CD4-positive, alpha-beta T cell treated with Interleukin-1 beta for 1 hour (primary cell): ENCODE measurements at regions not wholly inside any gene's neighbourhood (a gene's known extent, or its start where the extent isn't known, plus 50 kb on each side); places are given as distances from the start of the nearest gene placed in this dataset.

ENCODE experiments used
- DNase-seq, 2 donors: peaks; one replicate each; pipeline ENCODE4 v3.0.0-alpha.2; 2020 to 2022

DNA sequence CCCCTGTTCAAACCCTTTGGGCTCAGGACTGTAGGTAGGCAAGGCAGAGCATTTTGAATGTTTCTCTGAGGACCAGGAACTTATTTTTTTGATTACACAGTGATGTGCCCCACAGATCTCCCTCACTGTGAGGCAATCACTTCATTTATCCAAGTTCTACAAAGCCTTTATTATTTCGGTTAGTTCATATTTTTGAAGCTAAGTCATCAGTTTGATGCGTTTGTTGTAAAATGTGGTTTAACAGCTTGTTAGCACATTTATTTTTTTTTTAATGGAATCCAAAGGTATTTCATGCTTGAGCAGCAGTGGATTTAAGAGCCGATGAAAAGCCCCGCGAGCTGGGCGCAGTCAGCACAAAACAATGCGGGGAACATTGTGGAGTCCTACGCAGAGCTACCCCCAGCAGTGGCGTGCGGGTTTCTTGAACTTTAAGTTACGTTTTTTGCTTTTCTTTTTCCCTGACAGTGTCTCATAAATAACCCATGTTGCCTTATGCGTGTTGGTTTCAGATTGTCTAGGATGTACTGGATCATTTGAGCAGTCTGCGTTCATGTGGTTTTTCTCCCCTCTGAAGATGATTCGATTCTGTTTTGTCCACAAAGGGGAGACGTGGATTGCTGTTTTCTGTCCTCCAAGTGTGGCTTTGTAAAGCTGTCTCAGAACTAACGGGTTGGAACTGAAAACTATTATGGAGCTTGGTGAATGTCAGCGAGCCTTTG lies 233.6 kb upstream of the BMP2 start:
- DNase-seq, result no peak

DNA sequence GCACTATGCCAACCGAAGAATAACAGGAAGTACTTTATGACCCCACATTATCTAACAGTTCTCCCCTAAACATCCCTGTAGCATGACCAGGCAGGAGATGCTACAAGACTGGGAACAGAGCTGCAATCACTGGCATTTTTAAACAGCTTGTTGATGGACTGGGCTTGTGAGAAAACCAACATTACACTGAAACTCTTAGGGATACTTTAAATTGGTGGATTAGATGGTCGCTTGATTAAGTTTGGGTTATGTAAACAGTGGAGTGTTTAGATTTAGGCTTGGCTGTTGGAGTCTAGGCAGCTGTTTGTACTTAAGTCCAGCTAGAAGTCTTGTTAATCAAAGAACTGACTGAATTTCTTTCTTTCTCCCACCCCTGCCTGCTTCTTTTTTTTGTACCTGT lies 234.1 kb upstream of the BMP2 start:
- no peak for DNase-seq

- DNase-seq, result no peak
Measured at GRCh38 chr20:6530779-6531315, 236.6 kb upstream of the BMP2 start.

GRCh38 chr20:6530254-6530653 lies 237.2 kb upstream of the BMP2 start:
- no peak for DNase-seq

DNA sequence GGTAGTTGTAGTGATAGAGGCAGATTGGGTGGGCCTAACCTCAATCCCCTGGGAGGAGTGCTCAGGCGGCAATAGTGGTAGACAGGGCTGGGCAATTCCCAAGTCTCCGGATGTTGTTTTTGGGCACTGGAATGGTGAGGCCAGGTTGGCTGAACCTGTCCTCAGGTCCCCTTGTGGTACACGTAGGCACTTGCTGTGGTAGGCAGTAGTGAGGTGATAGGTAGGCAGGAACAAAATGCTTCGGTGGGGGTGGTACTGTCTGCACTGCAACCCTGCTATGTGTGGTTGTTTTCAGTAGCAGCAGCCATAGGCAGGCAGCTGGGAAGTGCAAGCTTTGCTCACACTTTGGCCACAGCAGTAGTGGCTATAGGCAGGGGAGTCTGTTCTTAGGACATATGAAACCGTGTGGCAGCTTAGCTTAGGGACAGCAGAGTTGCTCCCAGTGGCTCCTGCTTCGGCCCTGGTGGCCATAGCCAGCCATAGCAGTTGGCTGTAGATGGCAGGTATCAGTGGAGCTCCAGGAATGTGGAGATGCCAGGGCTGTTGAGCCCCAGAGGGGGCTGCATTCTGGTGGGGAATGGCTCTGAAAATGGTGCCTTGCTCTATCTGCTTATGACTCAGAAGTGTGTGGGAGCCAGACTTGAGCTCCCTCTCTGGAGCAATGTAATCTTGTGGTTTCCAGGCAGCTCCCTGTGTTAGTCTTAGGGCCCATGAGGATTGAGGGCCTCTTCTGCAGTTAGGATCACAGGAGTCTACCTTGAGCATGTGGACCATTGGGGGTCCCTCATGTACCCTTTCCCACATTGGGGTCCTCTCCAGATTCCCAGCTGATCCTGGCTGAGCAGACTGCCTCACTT lies 241.8 kb upstream of the BMP2 start:
- no peak for DNase-seq

- DNase-seq, result no peak
Measured at GRCh38 chr20:6524305-6524704, 243.2 kb upstream of the BMP2 start.

- DNase-seq, result no peak
Measured at GRCh38 chr20:6519556-6519955, 247.9 kb upstream of the BMP2 start.

- DNase-seq, result no peak
Measured at GRCh38 chr20:6515261-6515660, 252.2 kb upstream of the BMP2 start.

GRCh38 chr20:6513599-6513998 lies 253.9 kb upstream of the BMP2 start:
- DNase-seq, result no peak

DNA sequence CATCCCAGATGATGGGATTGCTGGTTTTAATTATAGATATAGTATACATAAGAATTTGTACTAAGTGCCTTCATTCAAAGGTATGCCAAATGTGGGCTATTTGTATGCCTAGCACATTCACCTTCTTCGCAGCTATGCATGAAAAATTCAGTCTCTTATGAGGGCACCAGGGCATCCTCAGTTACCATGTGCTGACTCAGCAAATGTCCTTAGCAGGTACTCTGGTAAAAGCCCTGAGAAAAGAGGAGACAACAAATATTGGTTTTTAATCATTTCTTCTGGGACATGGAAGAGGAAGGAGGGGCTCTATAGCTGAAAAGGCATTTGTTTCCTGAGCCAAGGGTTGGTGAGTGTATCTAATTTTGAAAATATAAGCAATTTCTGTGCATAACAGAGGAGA lies 258.1 kb upstream of the BMP2 start:
- no peak for DNase-seq

- DNase-seq, result no peak
Measured at GRCh38 chr20:6506906-6507305, 260.6 kb upstream of the BMP2 start.

DNA sequence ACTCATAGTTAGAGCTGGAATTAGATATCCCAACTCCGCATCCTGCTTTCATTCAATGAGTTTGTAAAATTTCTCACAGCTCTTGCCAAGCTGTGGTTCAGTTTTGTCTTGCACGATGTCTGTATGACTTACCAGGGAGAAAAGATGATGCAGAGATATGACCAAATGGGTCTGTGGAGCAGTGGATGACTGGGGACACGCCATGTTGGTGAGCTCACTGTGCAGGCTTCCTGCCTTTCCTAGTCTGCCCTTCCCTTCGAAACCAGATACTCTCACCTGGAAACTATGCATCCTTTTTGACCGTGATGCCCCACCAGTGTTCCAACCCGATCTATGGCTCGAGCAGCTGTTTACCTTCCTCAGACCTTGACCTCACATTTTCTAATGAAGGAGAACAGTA lies 262.7 kb upstream of the BMP2 start:
- DNase-seq, result no peak

- no peak for DNase-seq
Measured at GRCh38 chr20:6504179-6504578, 263.3 kb upstream of the BMP2 start.

- DNase-seq, result no peak
Measured at GRCh38 chr20:6502999-6503398, 264.5 kb upstream of the BMP2 start.

- no peak for DNase-seq
Measured at GRCh38 chr20:6502219-6502618, 265.3 kb upstream of the BMP2 start.

DNA sequence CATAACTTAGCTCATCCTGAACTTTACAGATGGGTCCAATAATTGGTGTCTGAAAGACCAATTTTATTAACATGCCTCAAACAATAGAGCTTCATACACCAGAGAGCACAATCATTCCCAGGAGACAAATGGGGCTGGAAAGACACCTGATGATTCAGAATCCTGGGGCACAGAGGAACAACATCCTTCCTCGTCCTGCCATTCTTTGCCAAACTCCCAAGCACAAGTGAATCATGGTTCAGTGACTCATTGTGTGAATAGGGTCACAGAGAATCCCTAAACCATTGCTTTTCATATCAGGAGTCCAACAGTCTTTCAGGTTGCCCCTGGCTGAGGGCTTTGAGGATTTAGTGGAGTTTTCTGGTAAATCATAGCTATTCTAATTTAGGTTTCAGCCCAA lies 266.4 kb upstream of the BMP2 start:
- DNase-seq, result no peak

DNA sequence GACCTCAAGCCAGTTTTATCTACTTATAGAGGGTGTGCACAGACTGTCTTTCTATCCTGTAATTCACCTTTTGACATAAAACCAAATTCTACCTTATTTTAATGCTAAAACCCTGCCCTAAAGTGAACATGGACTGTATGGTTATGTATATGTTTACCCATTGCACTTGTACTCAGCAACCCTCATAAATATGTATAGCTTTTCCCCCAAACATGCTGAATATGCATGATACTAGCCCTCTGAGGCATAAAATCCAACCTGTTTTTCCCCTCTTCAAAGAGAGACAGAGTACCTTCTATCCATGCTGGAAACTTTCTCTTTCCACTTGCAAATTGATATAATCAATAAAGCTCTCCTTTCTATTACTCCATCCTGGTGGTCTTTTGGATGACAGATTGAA lies 267.9 kb upstream of the BMP2 start:
- no peak for DNase-seq

DNA sequence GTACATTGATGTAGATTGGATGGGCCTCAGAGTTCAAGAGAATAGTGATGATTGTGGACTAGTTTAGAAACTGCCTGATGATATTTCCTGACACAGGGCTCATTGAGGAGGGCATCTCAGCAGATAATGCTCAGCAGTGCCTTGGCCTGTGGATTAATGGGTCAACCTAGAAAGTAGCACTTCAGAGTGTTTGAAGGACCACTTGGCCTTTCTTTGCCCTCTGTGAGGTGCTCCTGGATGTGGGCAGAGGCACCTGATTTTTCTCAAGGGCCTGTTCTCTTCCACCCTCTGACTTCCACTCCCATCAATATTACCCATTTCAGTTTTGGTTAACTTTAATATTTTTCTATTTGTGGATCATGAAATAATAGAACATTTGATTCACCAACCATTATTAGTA lies 270.6 kb upstream of the BMP2 start:
- no peak for DNase-seq

GRCh38 chr20:6495907-6496306 lies 271.6 kb upstream of the BMP2 start:
- no peak for DNase-seq

- DNase-seq, result no peak
Measured at GRCh38 chr20:6492271-6493055, 275.0 kb upstream of the BMP2 start.

- DNase-seq, result no peak
Measured at GRCh38 chr20:6490849-6491248, 276.6 kb upstream of the BMP2 start.

DNA sequence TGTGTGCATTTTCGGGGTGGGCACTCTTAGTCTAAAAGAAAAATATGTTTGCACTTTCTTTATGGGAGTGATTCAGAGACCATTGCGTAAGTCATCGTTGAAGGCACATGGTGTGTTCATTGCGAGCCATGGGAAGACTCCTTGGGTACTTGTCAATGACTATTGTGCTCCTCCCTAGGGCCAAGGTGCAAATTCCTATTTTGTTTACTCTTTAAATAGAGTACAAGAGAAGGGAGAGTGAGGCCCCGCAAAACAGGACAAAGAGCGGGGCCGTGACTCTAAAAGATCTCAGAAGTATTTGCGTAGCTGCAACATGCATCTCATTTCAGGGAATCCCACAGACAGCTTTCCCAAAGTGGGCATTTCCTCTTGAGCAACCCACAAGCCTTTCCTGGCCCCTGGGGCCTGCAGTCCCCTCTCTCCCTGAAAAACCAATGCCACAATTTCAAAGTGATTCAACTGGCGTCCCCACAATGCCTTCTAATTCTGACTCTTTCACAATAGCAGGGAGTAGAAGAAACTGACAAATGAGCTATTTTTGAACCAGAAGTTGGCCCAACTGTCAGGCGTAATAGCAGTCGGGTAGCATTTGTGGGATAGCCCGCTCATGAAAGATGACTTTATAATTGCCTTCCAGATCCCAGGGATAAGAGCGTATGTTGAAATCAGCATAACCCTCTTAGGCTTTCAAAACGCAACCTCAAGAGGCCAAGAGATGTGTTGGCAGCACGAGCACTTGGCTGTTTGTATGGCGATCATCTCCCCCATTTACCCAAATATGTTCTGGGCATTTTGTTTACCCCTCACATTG lies 277.9 kb upstream of the BMP2 start:
- DNase-seq, result no peak

GRCh38 chr20:6485351-6485750 lies 282.1 kb upstream of the BMP2 start:
- DNase-seq, result no peak
